OCI-LY7 (cell line): ENCODE measurements at regions not wholly inside any gene's neighbourhood (a gene's known extent, or its start where the extent isn't known, plus 50 kb on each side); places are given as distances from the start of the nearest gene placed in this dataset.

ENCODE experiments used
- BruUV-seq: library from RNA; stranded (reverse); fragments of 400-500 nt; replicated peaks from 2 replicates; lab custom pipeline; 2021; lab: Mats Ljungman, UMichigan
- CTCF ChIA-PET: fragments of 300-600 bp; sonication (Branson Sonifier 250); formaldehyde crosslinking; loops from one replicate; lab custom pipeline; 2022; ENCODE audit warnings: antibody characterized with exemption; ENCODE audit not compliant: unreplicated experiment; lab: Charles Lee
- POLR2A ChIA-PET: fragments of 300-600 bp; sonication (Branson Sonifier 250); formaldehyde crosslinking; loops from one replicate; lab custom pipeline; 2022; ENCODE audit warnings: antibody characterized with exemption; lab: Charles Lee
- DNase-seq: peaks from one replicate; pipeline ENCODE4 v3.0.0-alpha.2; 2015; ENCODE audit warnings: low spot score
- H2AFZ ChIP-seq: fragments of 200-600 bp; sonication (generic), shearing (Covaris generic); 2 replicates; pipeline ENCODE4 v1.6.1; 2014; ENCODE audit warnings: mild to moderate bottlenecking, antibody characterized with exemption, low read length, moderate library complexity
- H3K27ac ChIP-seq: fragments of 200-600 bp; sonication (generic); 2 replicates; pipeline ENCODE4 v1.5.1; 2014; ENCODE audit warnings: mixed run types, low read depth, mild to moderate bottlenecking, moderate library complexity, low read length, inconsistent platforms; ENCODE audit not compliant: poor library complexity, severe bottlenecking
- H3K36me3 ChIP-seq: fragments of 200-600 bp; sonication (generic); 2 replicates; pipeline ENCODE4 v1.6.1; 2014; ENCODE audit warnings: mild to moderate bottlenecking, antibody characterized with exemption, low read length, moderate library complexity, mixed read lengths; ENCODE audit not compliant: insufficient read depth
- H3K4me1 ChIP-seq: fragments of 200-600 bp; sonication (generic); 2 replicates; pipeline ENCODE4 v1.5.1; 2014; ENCODE audit warnings: mild to moderate bottlenecking, low read length; ENCODE audit not compliant: insufficient read depth, poor library complexity, severe bottlenecking
- H3K4me2 ChIP-seq: fragments of 200-600 bp; sonication (generic); 2 replicates; pipeline ENCODE4 v1.6.1; 2014; ENCODE audit warnings: mild to moderate bottlenecking, low read length
- H3K4me3 ChIP-seq: fragments of 200-600 bp; sonication (generic); 2 replicates; pipeline ENCODE4 v1.5.1; 2014; ENCODE audit warnings: mild to moderate bottlenecking, low read depth, low read length; ENCODE audit not compliant: poor library complexity, severe bottlenecking
- H3K79me2 ChIP-seq: fragments of 200-600 bp; sonication (generic); 2 replicates; pipeline ENCODE4 v1.6.1; 2016; ENCODE audit warnings: low read depth, mild to moderate bottlenecking, low read length, moderate library complexity, mixed read lengths; ENCODE audit not compliant: insufficient read depth
- H3K9me2 ChIP-seq: fragments of 200-600 bp; sonication (generic); 2 replicates; pipeline ENCODE4 v1.6.1; 2016; ENCODE audit warnings: mild to moderate bottlenecking, low read length, mixed read lengths; ENCODE audit not compliant: insufficient read depth
- H3K9me3 ChIP-seq: fragments of 200-600 bp; sonication (generic); 2 replicates; pipeline ENCODE4 v1.6.1; 2014; ENCODE audit warnings: mild to moderate bottlenecking, mixed run types, low read length, mixed read lengths
- H4K20me1 ChIP-seq: fragments of 200-600 bp; sonication (generic); 2 replicates; pipeline ENCODE4 v1.6.1; 2014; ENCODE audit warnings: mild to moderate bottlenecking, antibody characterized with exemption, low read length, moderate library complexity, mixed read lengths; ENCODE audit not compliant: insufficient read depth
- EZH2phosphoT487 ChIP-seq: fragments of 200-600 bp; sonication (generic); IDR thresholded peaks from 2 replicates; pipeline ENCODE4 v1.6.1; 2018; ENCODE audit warnings: low read depth, borderline replicate concordance, mild to moderate bottlenecking, mixed run types, antibody characterized with exemption, low read length, moderate library complexity, mixed read lengths
- intact Hi-C: fragments of 100-400 bp; cut with micrococcal nuclease; formaldehyde crosslinking; loops from one replicate; pipeline ENCODE4 v1.10.0; 2022; ENCODE audit not compliant: unreplicated experiment
- TF ChIP-seq, protein P1 (sequence below): fragments of 200-600 bp; sonication (generic); conservative IDR thresholded peaks from 2 replicates; pipeline ENCODE4 v1.5.1; 2014; ENCODE audit warnings: mild to moderate bottlenecking, antibody characterized with exemption, low read length, moderate library complexity, mixed read lengths

DNA sequence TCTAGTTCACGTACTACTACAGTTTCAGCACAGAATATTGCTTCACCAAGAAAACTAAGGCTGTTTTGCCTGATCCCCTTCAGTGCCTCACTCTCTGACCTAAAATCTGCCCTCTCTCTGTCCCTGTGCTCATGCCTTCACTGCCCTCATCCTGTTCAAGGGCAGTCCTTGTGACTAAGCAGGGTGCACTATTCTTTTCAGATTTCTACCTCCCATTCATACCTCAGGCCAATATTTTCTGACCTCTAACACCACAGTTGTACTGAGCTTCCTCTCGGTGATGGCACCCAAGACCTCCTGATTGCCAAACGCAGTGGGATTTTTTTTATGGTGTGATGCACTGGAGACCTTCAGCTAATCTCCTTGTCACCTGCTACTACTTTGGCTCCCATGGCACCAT lies 57.7 kb upstream of the GADD45A start:
- H3K9me3 ChIP-seq, result no peaks in the 10 kb centered on the region
- ChIA-PET CTCF (no interaction called here), POLR2A (no interaction called here)
- intact Hi-C loops, result no loop called here
- H3K27ac ChIP-seq, result no peak overlapping the region
- no peaks in the 10 kb centered on the region for H3K79me2 ChIP-seq
- no peaks in the 10 kb centered on the region for H3K36me3 ChIP-seq
- H4K20me1 ChIP-seq, result no peaks in the 10 kb centered on the region
- no peaks in the 10 kb centered on the region for H3K4me1 ChIP-seq
- no peak overlapping the region for H3K4me2 ChIP-seq
- no TSS peak for BruUV-seq
- no peak overlapping the region for H3K4me3 ChIP-seq
- H2AFZ ChIP-seq, result no peak overlapping the region
- DNase-seq, result no peak
- no peaks in the 10 kb centered on the region for H3K9me2 ChIP-seq
- no peak for TF ChIP-seq EZH2phosphoT487
- TF ChIP-seq, protein P1, sequence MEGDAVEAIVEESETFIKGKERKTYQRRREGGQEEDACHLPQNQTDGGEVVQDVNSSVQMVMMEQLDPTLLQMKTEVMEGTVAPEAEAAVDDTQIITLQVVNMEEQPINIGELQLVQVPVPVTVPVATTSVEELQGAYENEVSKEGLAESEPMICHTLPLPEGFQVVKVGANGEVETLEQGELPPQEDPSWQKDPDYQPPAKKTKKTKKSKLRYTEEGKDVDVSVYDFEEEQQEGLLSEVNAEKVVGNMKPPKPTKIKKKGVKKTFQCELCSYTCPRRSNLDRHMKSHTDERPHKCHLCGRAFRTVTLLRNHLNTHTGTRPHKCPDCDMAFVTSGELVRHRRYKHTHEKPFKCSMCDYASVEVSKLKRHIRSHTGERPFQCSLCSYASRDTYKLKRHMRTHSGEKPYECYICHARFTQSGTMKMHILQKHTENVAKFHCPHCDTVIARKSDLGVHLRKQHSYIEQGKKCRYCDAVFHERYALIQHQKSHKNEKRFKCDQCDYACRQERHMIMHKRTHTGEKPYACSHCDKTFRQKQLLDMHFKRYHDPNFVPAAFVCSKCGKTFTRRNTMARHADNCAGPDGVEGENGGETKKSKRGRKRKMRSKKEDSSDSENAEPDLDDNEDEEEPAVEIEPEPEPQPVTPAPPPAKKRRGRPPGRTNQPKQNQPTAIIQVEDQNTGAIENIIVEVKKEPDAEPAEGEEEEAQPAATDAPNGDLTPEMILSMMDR, result no peak

DNA sequence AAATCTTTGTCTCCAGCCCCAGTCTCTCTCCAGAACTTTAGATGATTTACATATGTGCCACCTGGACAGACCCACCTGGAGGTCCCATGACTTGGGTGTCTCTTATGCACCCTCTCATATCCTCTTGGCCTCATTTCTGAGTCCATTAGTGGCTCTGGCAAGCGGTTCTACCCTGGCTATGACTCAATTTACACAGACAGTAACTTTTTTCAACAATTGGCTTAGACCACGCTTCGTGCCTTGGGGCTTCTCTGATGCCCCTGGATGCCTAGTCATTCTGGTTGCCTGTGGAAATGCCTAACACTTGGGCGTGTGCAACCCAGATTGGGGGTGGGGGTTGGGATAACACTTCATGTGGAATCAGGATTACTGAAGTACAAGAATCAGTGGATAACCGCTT lies 57.1 kb upstream of the GADD45A start:
- Histone ChIP-seq H3K36me3 (no peaks in the 10 kb centered on the region), H3K9me3 (no peaks in the 10 kb centered on the region), H2AFZ (no peak overlapping the region), H3K4me3 (no peak overlapping the region), H3K27ac (no peak overlapping the region), H3K4me1 (no peaks in the 10 kb centered on the region), H3K79me2 (no peaks in the 10 kb centered on the region), H4K20me1 (no peaks in the 10 kb centered on the region), H3K9me2 (no peaks in the 10 kb centered on the region), H3K4me2 (no peak overlapping the region)
- no TSS peak for BruUV-seq
- TF ChIP-seq, protein P1, result no peak
- TF ChIP-seq EZH2phosphoT487, result no peak
- no peak for DNase-seq
- intact Hi-C loops, result no loop called here
- POLR2A ChIA-PET, result no interaction called here
- CTCF ChIA-PET, result no interaction called here

DNA sequence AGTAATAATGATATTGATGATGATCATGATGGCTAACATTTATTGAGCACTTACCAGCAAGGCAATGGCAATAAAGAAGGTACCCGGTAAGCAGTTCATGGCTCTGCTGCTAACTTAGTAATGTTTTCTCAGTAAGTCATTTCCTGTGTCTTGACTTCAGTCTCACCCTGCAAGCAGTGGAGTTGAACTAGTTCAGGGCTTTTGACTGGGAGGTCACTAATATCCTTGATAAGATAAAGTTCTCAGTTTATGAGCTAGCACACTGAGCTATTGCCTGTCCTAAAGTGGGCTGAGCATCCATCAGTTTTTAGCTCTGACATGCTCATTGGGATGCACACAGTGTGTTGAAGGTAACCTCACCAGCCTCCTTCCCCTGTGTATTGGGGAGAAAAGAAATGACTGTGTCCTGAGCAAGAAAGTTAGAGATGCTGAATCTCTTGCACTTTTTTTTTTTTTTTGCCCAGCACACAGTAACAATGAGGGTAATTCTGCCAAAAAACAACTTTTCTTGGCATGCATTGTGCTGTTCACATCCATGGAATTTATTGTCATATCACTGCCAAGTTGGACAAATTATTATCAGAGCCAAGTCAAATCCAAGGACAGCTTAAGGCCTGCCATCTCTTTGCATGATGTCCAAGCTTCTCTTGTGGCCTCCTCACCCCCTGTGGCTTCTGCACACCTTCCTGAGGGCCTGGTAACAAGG lies 55.5 kb upstream of the GADD45A start:
- POLR2A ChIA-PET, result interaction anchor here (0.6 to 0.7 kb wide), 2 partner anchors 58 to 510 kb away, joined by 3 read pairs; no protein-coding TSS in a partner anchor
- TF ChIP-seq EZH2phosphoT487, result no peak
- TF ChIP-seq, protein P1, result no peak
- CTCF ChIA-PET, result no interaction called here
- no peak overlapping the region for H3K27ac ChIP-seq
- H2AFZ ChIP-seq, result no peak overlapping the region
- no TSS peak for BruUV-seq
- no peak overlapping the region for H3K4me3 ChIP-seq
- H3K36me3 ChIP-seq, result no peaks in the 10 kb centered on the region
- H3K9me2 ChIP-seq, result no peaks in the 10 kb centered on the region
- H3K4me1 ChIP-seq, result no peaks in the 10 kb centered on the region
- intact Hi-C loops, result no loop called here
- no peaks in the 10 kb centered on the region for H4K20me1 ChIP-seq
- H3K9me3 ChIP-seq, result no peaks in the 10 kb centered on the region
- no peaks in the 10 kb centered on the region for H3K79me2 ChIP-seq
- no peak for DNase-seq
- no peak overlapping the region for H3K4me2 ChIP-seq
